Stimulated activated CD4-positive, alpha-beta T cell treated with anti-CD3 and anti-CD28 coated beads, Interleukin-15, amount 100 ng/mL, for 48 hours (primary cell): ENCODE measurements at regions not wholly inside any gene's neighbourhood (a gene's known extent, or its start where the extent isn't known, plus 50 kb on each side); places are given as distances from the start of the nearest gene placed in this dataset.

Experiments
- DNase-seq, 2 donors: peaks; one replicate each; pipeline ENCODE4 v3.0.0-alpha.2; 2020; ENCODE audit warnings: low read depth in 2 of 2

GRCh38 chr11:76721755-76722677, 51.5 kb upstream of the LRRC32 start:
- DNase-seq = peak; percentile 56 to 70

- DNase-seq = no peak
Measured at GRCh38 chr11:76723142-76723541, 52.6 kb upstream of the LRRC32 start.

- DNase-seq = no peak
Measured at GRCh38 chr11:76723548-76723947, 53.0 kb upstream of the LRRC32 start.

GRCh38 chr11:76724171-76724768, 53.7 kb upstream of the LRRC32 start:
- DNase-seq = no peak

GRCh38 chr11:76728227-76728626, 54.9 kb upstream of the TSKU start:
- DNase-seq = no peak

- DNase-seq = no peak
Measured at GRCh38 chr11:76728778-76729177, 54.4 kb upstream of the TSKU start.

GRCh38 chr11:76729214-76729613, 53.9 kb upstream of the TSKU start:
- DNase-seq = no peak

- DNase-seq = no peak
Measured at GRCh38 chr11:76730887-76731565, 52.1 kb upstream of the TSKU start.

GRCh38 chr11:76732643-76733042, 50.5 kb upstream of the TSKU start:
- no peak for DNase-seq
